AG04449 (cell line): ENCODE measurements at regions not wholly inside any gene's neighbourhood (a gene's known extent, or its start where the extent isn't known, plus 50 kb on each side); places are given as distances from the start of the nearest gene placed in this dataset.

Experiments used
- CTCF ChIA-PET: fragments of 350-600 bp; formaldehyde crosslinking; extraction: SDS; loops from one replicate; lab custom pipeline; 2021; ENCODE audit warnings: antibody characterized with exemption; lab: Yijun Ruan, JAX
- POLR2A ChIA-PET: fragments of 400-600, 350-600 bp; formaldehyde crosslinking; extraction: SDS; loops from one replicate; lab custom pipeline; 2020; ENCODE audit warnings: antibody characterized with exemption, inconsistent platforms; lab: Yijun Ruan, JAX
- DNase-seq: peaks from one replicate; pipeline ENCODE4 v3.0.0-alpha.2; 2010; ENCODE audit warnings: low read depth, low spot score
- H3K4me3 ChIP-seq: 2 replicates; pipeline ENCODE4 v1.5.1; 2011; ENCODE audit warnings: low read depth, mild to moderate bottlenecking, control low read depth, low read length
- CTCF ChIP-seq: IDR thresholded peaks from one replicate; pipeline ENCODE4 v1.5.1; 2011; ENCODE audit warnings: mild to moderate bottlenecking, moderate library complexity, low read length, control low read depth, inconsistent platforms; ENCODE audit not compliant: insufficient read depth; ENCODE audit errors: missing control alignments

GRCh38 chr13:30081331-30081730 lies 226.0 kb downstream of the KATNAL1 start:
- ChIA-PET POLR2A (no interaction called here), CTCF (interaction anchor here (1.0 kb wide), 1 partner anchor 30 kb away, joined by 3 read pairs; no protein-coding TSS in a partner anchor)
- no peak for DNase-seq
- H3K4me3 ChIP-seq: no peak overlapping the region
- no peak for TF ChIP-seq CTCF

GRCh38 chr13:30079501-30079900 lies 227.8 kb downstream of the KATNAL1 start:
- POLR2A ChIA-PET: no interaction called here
- CTCF ChIA-PET: interaction anchor here (0.7 to 1.4 kb wide), 3 partner anchors 12 to 19 kb away, joined by 3 to 4 read pairs (median 3); no protein-coding TSS in a partner anchor
- DNase-seq: no peak
- H3K4me3 ChIP-seq: no peak overlapping the region
- no peak for TF ChIP-seq CTCF

DNA sequence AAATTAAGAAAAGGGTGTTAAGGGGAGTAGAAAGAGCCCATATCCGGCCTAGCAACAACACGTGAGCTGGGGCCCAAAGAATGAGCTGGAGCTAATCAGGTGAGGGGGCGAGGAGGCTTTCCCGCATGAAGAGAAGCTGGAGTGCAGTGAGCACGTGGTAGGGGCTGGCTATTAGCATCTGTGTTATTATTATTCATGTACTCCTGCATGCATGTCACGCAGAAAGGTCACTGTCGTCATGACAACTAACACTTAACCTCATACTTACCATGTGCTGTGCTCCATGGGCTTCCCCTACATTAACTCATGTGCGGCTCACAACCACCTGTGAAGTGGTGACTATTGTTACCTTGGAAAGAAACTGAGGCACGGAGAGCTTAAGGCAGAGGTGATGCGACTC lies 227.6 kb upstream of the UBL3 start:
- no peak for DNase-seq
- H3K4me3 ChIP-seq: no peak overlapping the region
- TF ChIP-seq CTCF: no peak
- ChIA-PET CTCF (no interaction called here), POLR2A (no interaction called here)

GRCh38 chr13:30077240-30077735 lies 226.9 kb upstream of the UBL3 start:
- ChIA-PET CTCF (no interaction called here), POLR2A (no interaction called here)
- TF ChIP-seq CTCF: no peak
- no peak overlapping the region for H3K4me3 ChIP-seq
- no peak for DNase-seq

DNA sequence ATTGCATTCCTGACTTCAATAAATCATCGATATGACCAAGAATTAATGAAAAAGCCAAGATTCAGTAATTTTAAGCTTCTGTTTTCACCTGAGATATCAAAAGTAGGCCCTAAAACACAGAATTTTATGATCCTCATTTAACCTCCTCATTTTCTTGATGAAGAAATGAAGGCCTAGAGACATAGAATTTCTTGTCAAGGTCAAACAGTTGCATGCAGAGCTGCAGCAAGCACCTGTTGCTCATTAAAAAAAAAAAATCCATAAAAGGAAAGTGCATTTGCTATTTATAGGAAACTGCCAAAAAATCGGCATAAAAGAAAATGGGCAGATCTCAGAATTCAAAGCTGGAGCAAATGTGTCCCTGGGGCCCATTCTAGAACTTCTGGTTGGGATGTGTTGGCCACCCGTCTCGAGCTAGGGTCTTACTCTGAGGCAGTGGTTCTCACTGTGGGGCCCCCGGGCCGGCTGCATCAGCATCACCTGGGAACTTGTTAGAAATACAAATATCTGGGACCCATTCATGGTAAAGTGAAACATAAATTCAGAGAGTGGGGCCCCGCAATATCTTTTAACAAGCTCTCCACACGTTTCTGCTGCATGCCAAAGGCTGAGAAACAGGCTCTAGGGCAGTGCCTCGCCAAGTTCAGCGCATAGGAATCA lies 224.7 kb upstream of the UBL3 start:
- CTCF ChIA-PET: interaction anchor here (1.6 kb wide), 1 partner anchor 9 kb away, joined by 4 read pairs; no protein-coding TSS in a partner anchor

More for the DNA sequence above, 224.7 kb upstream of the UBL3 start:
- TF ChIP-seq CTCF: no peak
- POLR2A ChIA-PET: no interaction called here
- no peak overlapping the region for H3K4me3 ChIP-seq
- DNase-seq: no peak
